ENCODE measurements at regions not wholly inside any gene's neighbourhood (a gene's known extent, or its start where the extent isn't known, plus 50 kb on each side); places are given as distances from the start of the nearest gene placed in this dataset.

GRCh38 chr11:80168796-80169195, 728.0 kb upstream of the TENM4 start (continued):
- TF ChIP-seq, protein P1, sequence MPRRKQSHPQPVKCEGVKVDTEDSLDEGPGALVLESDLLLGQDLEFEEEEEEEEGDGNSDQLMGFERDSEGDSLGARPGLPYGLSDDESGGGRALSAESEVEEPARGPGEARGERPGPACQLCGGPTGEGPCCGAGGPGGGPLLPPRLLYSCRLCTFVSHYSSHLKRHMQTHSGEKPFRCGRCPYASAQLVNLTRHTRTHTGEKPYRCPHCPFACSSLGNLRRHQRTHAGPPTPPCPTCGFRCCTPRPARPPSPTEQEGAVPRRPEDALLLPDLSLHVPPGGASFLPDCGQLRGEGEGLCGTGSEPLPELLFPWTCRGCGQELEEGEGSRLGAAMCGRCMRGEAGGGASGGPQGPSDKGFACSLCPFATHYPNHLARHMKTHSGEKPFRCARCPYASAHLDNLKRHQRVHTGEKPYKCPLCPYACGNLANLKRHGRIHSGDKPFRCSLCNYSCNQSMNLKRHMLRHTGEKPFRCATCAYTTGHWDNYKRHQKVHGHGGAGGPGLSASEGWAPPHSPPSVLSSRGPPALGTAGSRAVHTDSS (CRISPR knock-in tag; conservative IDR thresholded peaks at IDR 0.05) = no peak
- no peak for TF ChIP-seq MAF1 (CRISPR knock-in tag; IDR thresholded peaks at IDR 0.05; ENCODE audit: borderline replicate concordance)
- no peak for TF ChIP-seq ZNF317 (CRISPR knock-in tag; IDR thresholded peaks at IDR 0.05)
- TF ChIP-seq ASH2L (IDR thresholded peaks at IDR 0.05; ENCODE audit: insufficient read length, low read depth, low read length) = no peak
- TF ChIP-seq EHMT2 (IDR thresholded peaks at IDR 0.05; ENCODE audit: borderline replicate concordance, low read depth, low read length) = no peak
- no peak for TF ChIP-seq ARID4A (CRISPR knock-in tag; IDR thresholded peaks at IDR 0.05; ENCODE audit: borderline replicate concordance)

DNA sequence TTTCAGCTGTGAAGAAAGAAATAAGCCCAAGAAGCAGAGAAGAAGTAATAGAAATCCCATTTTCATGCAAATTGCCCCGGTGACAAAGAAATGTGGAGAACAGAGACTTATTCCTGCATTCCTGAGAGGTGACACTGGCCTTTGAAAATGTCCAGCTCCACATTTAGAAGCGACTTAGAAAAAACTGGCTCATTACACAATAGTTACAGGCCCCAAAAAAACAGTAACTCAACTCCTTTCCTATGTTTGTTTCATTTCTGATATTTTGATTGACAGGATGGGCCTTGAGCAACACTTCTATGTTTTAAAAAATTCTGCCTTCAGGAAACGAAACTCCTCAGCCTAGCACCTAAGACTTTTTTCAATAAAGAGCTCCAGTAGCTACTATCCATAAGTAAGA, 726.9 kb upstream of the TENM4 start:
- intact Hi-C loops (cut with micrococcal nuclease; ENCODE audit: unreplicated experiment) (no loop called here), in situ Hi-C loops (cut with HindIII; ENCODE audit: extremely low pct_ligation_motif_present, low pct_unique_long_range_greater_than_20kb) (loop anchor here (25.0 kb wide), 1 partner anchor 455 kb away; no protein-coding TSS in a partner anchor)
- WGBS (ENCODE audit: low lambda C conversion rate) = 3% methylated on average over 3 of the region's 3 CpGs
- DNase-seq (ENCODE audit: low spot score) (no peak), ATAC-seq (no peak), FAIRE-seq (no peak)
- Histone ChIP-seq H3K4me1 (ENCODE audit: insufficient read depth, low read length) (no peaks in the 10 kb centered on the region), H3K4me3 (replicated peaks in 1 of 3; ENCODE audit: insufficient read depth in 1 of 3, low read depth in 2 of 3, low read length in 3 of 3) (no peak overlapping the region), H3K4me2 (ENCODE audit: low read depth, low read length) (no peak overlapping the region), H3K36me3 (replicated peaks in 1 of 2; ENCODE audit: control insufficient read depth in 1 of 2, insufficient read depth in 2 of 2, low read length in 2 of 2) (no peaks in the 10 kb centered on the region), H3K27me3 (ENCODE audit: control insufficient read depth in 1 of 2, insufficient read depth in 2 of 2, low read length in 2 of 2) (no peaks in the 10 kb centered on the region), H3K27ac (ENCODE audit: extremely low read length, insufficient read depth, low read length) (no peak overlapping the region), H3K9ac (ENCODE audit: insufficient read depth, low read depth, low read length) (no peak overlapping the region), H4K20me1 (ENCODE audit: insufficient read depth, low read length) (no peaks in the 10 kb centered on the region), H2AFZ (ENCODE audit: low read length) (no peak overlapping the region), H3K79me2 (ENCODE audit: insufficient read depth, low read length) (no peaks in the 10 kb centered on the region), H3K9me3 (ENCODE audit: low read length) (no peaks in the 10 kb centered on the region)
- BruUV-seq (replicated peaks) = no TSS peak
- CTCF ChIA-PET (ENCODE audit: low intra/inter-chr PET ratio, low total read pairs) = no interaction called here
- POLR2A ChIA-PET = no interaction called here
- TF ChIP-seq PCBP2 (optimal IDR thresholded peaks at IDR 0.05; ENCODE audit: low read depth, low read length, poor library complexity, severe bottlenecking) (no peak), KDM5B (CRISPR knock-in tag; IDR thresholded peaks at IDR 0.05; ENCODE audit: borderline replicate concordance) (no peak), NFKB2 (CRISPR knock-in tag; IDR thresholded peaks at IDR 0.05; ENCODE audit: borderline replicate concordance) (no peak), LCORL (IDR thresholded peaks at IDR 0.05) (no peak), LCORL (CRISPR knock-in tag; IDR thresholded peaks at IDR 0.05) (no peak), ZNF609 (CRISPR knock-in tag; IDR thresholded peaks at IDR 0.05; ENCODE audit: borderline replicate concordance) (no peak)
- TF ChIP-seq, protein P2, sequence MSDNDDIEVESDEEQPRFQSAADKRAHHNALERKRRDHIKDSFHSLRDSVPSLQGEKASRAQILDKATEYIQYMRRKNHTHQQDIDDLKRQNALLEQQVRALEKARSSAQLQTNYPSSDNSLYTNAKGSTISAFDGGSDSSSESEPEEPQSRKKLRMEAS (IDR thresholded peaks at IDR 0.05) = no peak
